ENCODE measurements at regions not wholly inside any gene's neighbourhood (a gene's known extent, or its start where the extent isn't known, plus 50 kb on each side); places are given as distances from the start of the nearest gene placed in this dataset.

- Histone ChIP-seq H3K9me3 (no peaks in the 10 kb centered on the region), H3K4me1 (no peaks in the 10 kb centered on the region), H3K36me3 (no peaks in the 10 kb centered on the region), H3K27me3 (no peaks in the 10 kb centered on the region), H3K27ac (no peak overlapping the region), H3K4me3 (no peak overlapping the region)
- TF ChIP-seq POLR2A (IDR thresholded peaks at IDR 0.05) (no peak), CTCF (IDR thresholded peaks at IDR 0.05) (no peak)
- no peak for DNase-seq
Observed at GRCh38 chr12:43097471-43097870, 454.5 kb downstream of the ADAMTS20 start.

- TF ChIP-seq CTCF (IDR thresholded peaks at IDR 0.05) (no peak), POLR2A (IDR thresholded peaks at IDR 0.05) (no peak)
- H3K27me3 ChIP-seq: no peaks in the 10 kb centered on the region
- DNase-seq: no peak
- H3K9me3 ChIP-seq: no peaks in the 10 kb centered on the region
- no peak overlapping the region for H3K4me3 ChIP-seq
- no peak overlapping the region for H3K27ac ChIP-seq
- H3K4me1 ChIP-seq: no peaks in the 10 kb centered on the region
- H3K36me3 ChIP-seq: no peaks in the 10 kb centered on the region
Observed at GRCh38 chr12:43095669-43096280, 456.2 kb downstream of the ADAMTS20 start.

- Histone ChIP-seq H3K27ac (no peak overlapping the region), H3K36me3 (no peaks in the 10 kb centered on the region), H3K4me3 (no peak overlapping the region), H3K27me3 (no peaks in the 10 kb centered on the region), H3K9me3 (no peaks in the 10 kb centered on the region), H3K4me1 (no peaks in the 10 kb centered on the region)
- no peak for TF ChIP-seq POLR2A (IDR thresholded peaks at IDR 0.05)
- no peak for TF ChIP-seq CTCF (IDR thresholded peaks at IDR 0.05)
- DNase-seq: no peak
Observed at GRCh38 chr12:43094886-43095575, 457.0 kb downstream of the ADAMTS20 start.

- TF ChIP-seq POLR2A (IDR thresholded peaks at IDR 0.05) (no peak), CTCF (IDR thresholded peaks at IDR 0.05) (no peak)
- no peaks in the 10 kb centered on the region for H3K36me3 ChIP-seq
- DNase-seq: no peak
- no peak overlapping the region for H3K4me3 ChIP-seq
- H3K27me3 ChIP-seq: no peaks in the 10 kb centered on the region
- no peak overlapping the region for H3K27ac ChIP-seq
- peaks cover 0 to 3% (median 0%) of the 10 kb centered on the region in 4 donors for H3K9me3 ChIP-seq
- H3K4me1 ChIP-seq: no peaks in the 10 kb centered on the region
Observed at GRCh38 chr12:43090981-43091380, 461.0 kb downstream of the ADAMTS20 start.

- no peaks in the 10 kb centered on the region for H3K4me1 ChIP-seq
- DNase-seq: no peak
- H3K27me3 ChIP-seq: no peaks in the 10 kb centered on the region
- H3K4me3 ChIP-seq: no peak overlapping the region
- no peaks in the 10 kb centered on the region for H3K36me3 ChIP-seq
- TF ChIP-seq POLR2A (IDR thresholded peaks at IDR 0.05) (no peak), CTCF (IDR thresholded peaks at IDR 0.05) (no peak)
- no peak overlapping the region for H3K27ac ChIP-seq
- peaks cover 0 to 6% (median 1%) of the 10 kb centered on the region in 4 donors for H3K9me3 ChIP-seq
Observed at GRCh38 chr12:43087195-43088091, 464.6 kb downstream of the ADAMTS20 start.

Data from Peyer's patch (tissue), 4 donors.